HepG2 (cell line): ENCODE measurements at regions not wholly inside any gene's neighbourhood (a gene's known extent, or its start where the extent isn't known, plus 50 kb on each side); places are given as distances from the start of the nearest gene placed in this dataset.

Source experiments
- ATAD3A ChIP-seq: sonication (generic); formaldehyde crosslinking; IDR thresholded peaks from 2 replicates; pipeline ENCODE4 v1.4.0; 2020; ENCODE audit warnings: missing genetic modification reagents
- ESRRA ChIP-seq: sonication (generic); formaldehyde crosslinking; IDR thresholded peaks from 2 replicates; pipeline ENCODE4 v1.5.1; 2020; ENCODE audit warnings: mild to moderate bottlenecking, low read depth, missing genetic modification reagents
- HOMEZ ChIP-seq: IDR thresholded peaks from 2 replicates; pipeline ENCODE4 v1.6.1; 2016; ENCODE audit warnings: low read depth
- IRF9 ChIP-seq: sonication (generic); formaldehyde crosslinking; IDR thresholded peaks from 2 replicates; pipeline ENCODE4 v1.8.0; 2022; ENCODE audit warnings: missing genetic modification reagents, mild to moderate bottlenecking, borderline replicate concordance
- JARID2 ChIP-seq: sonication (generic); formaldehyde crosslinking; IDR thresholded peaks from 2 replicates; pipeline ENCODE4 v1.8.1; 2023; ENCODE audit warnings: missing genetic modification reagents, inconsistent platforms; ENCODE audit not compliant: insufficient replicate concordance
- KAT7 ChIP-seq: IDR thresholded peaks from 2 replicates; pipeline ENCODE4 v1.6.1; 2018; ENCODE audit warnings: borderline replicate concordance, missing compliant biosample characterization
- KAT8 ChIP-seq: IDR thresholded peaks from 2 replicates; pipeline ENCODE4 v1.6.1; 2016; ENCODE audit warnings: missing genetic modification reagents, missing compliant biosample characterization
- KDM2A ChIP-seq: sonication (generic); formaldehyde crosslinking; IDR thresholded peaks from 2 replicates; pipeline ENCODE4 v1.4.0; 2020; ENCODE audit warnings: low read depth, missing genetic modification reagents, borderline replicate concordance
- LCORL ChIP-seq, 2 experiments: fragments of 450-650 bp in 1 of 2; sonication (generic) in 1 of 2; formaldehyde crosslinking in 1 of 2; IDR thresholded peaks; 2 replicates each; pipeline versions ENCODE4 v1.5.0 to v1.6.1; 2017 to 2020; ENCODE audit warnings: antibody characterized with exemption in 1 of 2, missing genetic modification reagents in 1 of 2
- NFIC ChIP-seq: IDR thresholded peaks from 2 replicates; pipeline ENCODE4 v1.6.1; 2012; ENCODE audit warnings: mild to moderate bottlenecking, low read length, inconsistent platforms
- ONECUT2 ChIP-seq: sonication (generic); formaldehyde crosslinking; IDR thresholded peaks from 2 replicates; pipeline ENCODE4 v1.4.0; 2020; ENCODE audit warnings: missing genetic modification reagents
- PHF21A ChIP-seq: sonication (generic); formaldehyde crosslinking; IDR thresholded peaks from 2 replicates; pipeline ENCODE4 v1.5.0; 2020; ENCODE audit warnings: mild to moderate bottlenecking, missing genetic modification reagents
- PLSCR1 ChIP-seq: sonication (generic); formaldehyde crosslinking; IDR thresholded peaks from 2 replicates; pipeline ENCODE4 v1.5.0; 2020; ENCODE audit warnings: missing genetic modification reagents, mild to moderate bottlenecking, borderline replicate concordance
- POGK ChIP-seq: sonication (generic); formaldehyde crosslinking; conservative IDR thresholded peaks from 2 replicates; pipeline ENCODE4 v1.8.0; 2022; ENCODE audit warnings: mild to moderate bottlenecking, moderate library complexity, missing genetic modification reagents
- TFE3 ChIP-seq: IDR thresholded peaks from 2 replicates; pipeline ENCODE4 v1.6.1; 2016
- ZNF292 ChIP-seq: sonication (generic); formaldehyde crosslinking; IDR thresholded peaks from 2 replicates; pipeline ENCODE4 v1.8.1; 2022; ENCODE audit warnings: mild to moderate bottlenecking, low read depth, missing genetic modification reagents, borderline replicate concordance
- ZNF317 ChIP-seq: sonication (generic); formaldehyde crosslinking; IDR thresholded peaks from 2 replicates; pipeline ENCODE4 v1.5.0; 2020; ENCODE audit warnings: mild to moderate bottlenecking, missing genetic modification reagents
- ZNF335 ChIP-seq: sonication (generic); formaldehyde crosslinking; IDR thresholded peaks from 2 replicates; pipeline ENCODE4 v1.4.0; 2020; ENCODE audit warnings: missing genetic modification reagents
- ZNF383 ChIP-seq: sonication (generic); formaldehyde crosslinking; IDR thresholded peaks from 2 replicates; pipeline ENCODE4 v1.4.0; 2020; ENCODE audit warnings: missing genetic modification reagents, mild to moderate bottlenecking, borderline replicate concordance
- ZNF639 ChIP-seq: conservative IDR thresholded peaks from 2 replicates; pipeline ENCODE4 v1.6.1; 2018; ENCODE audit warnings: missing genetic modification reagents
- ZNF644 ChIP-seq: IDR thresholded peaks from 2 replicates; pipeline ENCODE4 v1.6.1; 2016; ENCODE audit warnings: low read depth
- ZSCAN25 ChIP-seq: sonication (generic); formaldehyde crosslinking; IDR thresholded peaks from 2 replicates; pipeline ENCODE4 v1.8.0; 2022; ENCODE audit warnings: mild to moderate bottlenecking, missing genetic modification reagents
- ZSCAN31 ChIP-seq: sonication (generic); formaldehyde crosslinking; IDR thresholded peaks from 2 replicates; pipeline ENCODE4 v1.5.0; 2020; ENCODE audit warnings: low read depth, mild to moderate bottlenecking, missing genetic modification reagents

- TF ChIP-seq ZSCAN31 (no peak), ZNF383 (CRISPR knock-in tag) (no peak), POGK (CRISPR knock-in tag) (0 out of 2 replicates have a peak, but pooled peaks have one; percentile 34), LCORL (IDR thresholded peaks at IDR 0.05) (no peak), LCORL (CRISPR knock-in tag; IDR thresholded peaks at IDR 0.05) (peak; percentile 67; the same call in 1 of the 2 replicates), ZNF639 (CRISPR knock-in tag) (no peak), TFE3 (CRISPR knock-in tag) (0 out of 2 replicates have a peak, but pooled peaks have one; percentile 28), PLSCR1 (CRISPR knock-in tag) (no peak), NFIC (peak; percentile 64), ATAD3A (CRISPR knock-in tag) (no peak), PHF21A (CRISPR knock-in tag) (peak; percentile 58), KAT8 (CRISPR knock-in tag) (peak; percentile 68), ONECUT2 (CRISPR knock-in tag) (no peak), JARID2 (peak; percentile 82), HOMEZ (CRISPR knock-in tag) (peak; percentile 87; the same call in 1 of the 2 replicates), KAT7 (CRISPR knock-in tag) (no peak), ZNF317 (CRISPR knock-in tag) (peak; percentile 35; the same call in 1 of the 2 replicates), IRF9 (no peak), ZNF292 (peak; percentile 38; the same call in 1 of the 2 replicates), ZNF335 (CRISPR knock-in tag) (0 out of 2 replicates have a peak, but pooled peaks have one; percentile 47), ESRRA (peak; percentile 87), ZNF644 (CRISPR knock-in tag) (peak; percentile 98), KDM2A (CRISPR knock-in tag) (no peak), ZSCAN25 (CRISPR knock-in tag) (no peak)
Measured at GRCh38 chr2:60094450-60094929, 459.0 kb downstream of the BCL11A start (continued).
